ENCODE measurements at regions not wholly inside any gene's neighbourhood (a gene's known extent, or its start where the extent isn't known, plus 50 kb on each side); places are given as distances from the start of the nearest gene placed in this dataset.
A peak's percentile ranks its signal among the peaks of the same experiment; 100 is the strongest.

DNA sequence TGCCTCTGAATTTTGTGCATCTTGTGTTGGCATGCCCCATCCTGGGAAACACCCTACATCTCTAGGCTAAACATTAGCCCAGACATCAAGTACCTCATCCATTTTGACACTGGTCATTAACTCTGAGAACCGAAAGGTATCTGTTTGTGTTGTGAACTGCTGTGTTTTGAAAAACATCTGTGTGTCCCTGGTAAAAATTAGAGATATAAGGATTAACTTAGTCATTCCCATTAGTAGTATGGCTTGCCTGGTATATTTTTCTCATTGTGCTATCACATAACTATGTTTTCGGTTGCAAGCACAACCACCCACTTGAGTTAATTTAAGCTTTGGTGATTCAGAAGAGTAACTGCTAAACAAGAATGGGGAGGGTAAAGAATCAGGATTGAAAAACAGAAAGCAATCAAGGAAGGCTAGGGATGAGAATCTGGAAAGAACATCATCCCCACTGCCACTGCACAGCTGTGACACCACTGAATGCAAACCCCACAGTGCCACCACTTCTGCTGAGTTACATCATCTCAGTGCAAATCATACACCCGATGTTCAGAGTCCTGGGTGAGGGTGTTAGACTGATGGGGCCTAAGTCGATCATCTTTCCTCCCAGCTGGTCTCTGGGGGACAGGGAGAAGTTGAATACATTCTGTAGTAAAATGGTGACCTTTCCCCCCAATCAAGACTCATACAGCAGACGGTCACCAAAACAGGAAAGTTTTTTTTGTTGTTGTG lies 234.0 kb downstream of the EPHA4 start:
- in situ Hi-C loops (cut with HindIII; ENCODE audit: low pct_unique_long_range_greater_than_20kb, low sequenced_read_pairs) = no loop called here
- DNase-seq (ENCODE audit: low read depth) = peak; percentile 70

DNA sequence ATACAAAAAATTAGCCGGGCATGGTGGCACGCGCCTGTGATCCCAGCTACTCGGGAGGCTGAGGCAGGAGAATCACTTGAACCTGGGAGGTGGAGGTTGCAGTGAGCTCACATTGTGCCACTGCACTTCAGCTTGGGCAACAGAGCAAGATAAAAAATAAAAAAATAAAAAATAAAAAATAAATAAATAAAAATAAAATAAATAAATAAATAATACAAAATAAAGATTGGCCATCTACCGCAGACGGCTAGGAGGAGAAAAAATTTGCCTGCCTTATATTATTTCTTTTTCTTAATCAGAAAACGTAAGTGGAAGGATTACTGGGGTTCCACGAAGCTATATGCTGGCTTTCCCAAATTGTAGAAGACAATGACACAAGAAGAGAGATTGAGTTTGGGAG lies 229.7 kb downstream of the EPHA4 start:
- no peak for DNase-seq (ENCODE audit: low read depth)
- in situ Hi-C loops (cut with HindIII; ENCODE audit: low pct_unique_long_range_greater_than_20kb, low sequenced_read_pairs) = no loop called here

DNA sequence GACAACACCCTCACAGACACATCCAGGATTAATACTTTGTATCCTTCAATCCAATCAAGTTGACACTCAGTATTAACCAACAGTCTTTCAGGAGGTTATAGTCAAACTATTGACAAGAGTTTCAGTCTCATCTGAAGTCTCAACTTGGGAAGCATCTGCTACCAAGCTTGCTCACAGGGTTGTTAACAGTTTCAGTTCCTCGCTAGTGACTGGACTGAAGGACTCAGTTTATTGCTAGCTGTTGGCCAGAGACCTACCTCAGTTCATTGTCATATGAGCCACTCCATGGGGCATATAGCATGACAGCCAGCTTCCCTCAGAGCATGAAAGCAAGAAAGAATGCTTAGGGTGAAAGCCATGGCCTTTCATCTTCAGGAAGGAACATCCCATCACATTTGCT lies 228.6 kb downstream of the EPHA4 start:
- DNase-seq (ENCODE audit: low read depth) = no peak
- in situ Hi-C loops (cut with HindIII; ENCODE audit: low pct_unique_long_range_greater_than_20kb, low sequenced_read_pairs) = no loop called here

DNA sequence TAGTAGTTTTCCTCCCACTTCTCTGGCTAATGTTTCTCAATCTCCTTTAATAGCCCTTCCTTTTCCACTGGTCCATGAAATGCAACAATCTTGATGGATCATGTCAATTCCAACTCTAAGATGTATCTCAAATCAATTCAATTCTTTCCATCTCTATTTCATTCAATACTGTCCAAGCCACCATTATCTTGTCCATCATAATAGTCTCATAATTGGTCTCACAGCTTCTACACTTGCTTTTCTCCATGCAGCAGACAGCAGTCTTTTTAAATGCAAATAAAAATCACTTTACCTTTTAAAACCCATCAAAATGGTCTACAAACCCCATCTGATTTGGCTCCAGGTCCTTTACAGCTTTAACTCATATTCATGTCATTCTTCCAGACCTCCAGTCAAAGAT lies 226.6 kb downstream of the EPHA4 start:
- in situ Hi-C loops (cut with HindIII; ENCODE audit: low pct_unique_long_range_greater_than_20kb, low sequenced_read_pairs) = no loop called here
- no peak for DNase-seq (ENCODE audit: low read depth)

DNA sequence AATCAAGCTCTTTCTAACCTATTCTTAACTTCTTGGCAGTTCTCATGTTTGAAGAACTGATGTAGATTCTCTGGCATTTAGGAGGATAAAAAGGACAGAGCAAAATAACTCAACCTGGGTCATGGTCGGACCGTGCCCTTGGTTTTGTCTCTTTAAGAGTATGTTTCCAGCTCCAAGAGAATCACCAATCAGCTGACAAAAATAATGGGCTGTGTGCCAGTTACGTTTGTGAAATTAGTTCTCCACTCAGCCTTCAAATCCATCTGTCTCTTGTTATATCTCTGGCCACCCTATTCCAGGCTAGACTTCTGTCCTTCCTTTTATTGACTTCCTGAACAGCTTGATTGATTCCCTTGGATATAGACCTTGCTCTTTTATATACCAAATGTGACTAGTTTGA lies 225.7 kb downstream of the EPHA4 start:
- in situ Hi-C loops (cut with HindIII; ENCODE audit: low pct_unique_long_range_greater_than_20kb, low sequenced_read_pairs) = no loop called here
- DNase-seq (ENCODE audit: low read depth) = no peak

DNA sequence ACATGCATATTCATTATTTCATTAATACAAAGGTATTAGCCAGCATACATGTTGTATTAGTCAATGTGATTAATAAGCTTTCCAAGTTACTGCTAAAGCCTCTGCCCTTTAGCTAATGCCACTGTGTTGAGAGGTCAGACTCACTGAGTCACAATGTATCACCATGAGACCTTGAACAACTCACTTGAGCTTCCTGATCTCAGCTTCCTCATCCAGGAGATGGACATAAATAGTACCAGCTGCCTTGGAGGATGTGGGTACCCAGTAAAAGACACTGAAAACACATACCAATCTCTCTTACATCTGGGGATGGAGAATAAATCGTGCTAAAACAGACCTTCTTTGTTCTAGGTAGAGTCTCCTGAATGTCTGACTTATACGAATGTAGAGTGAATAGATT lies 224.6 kb downstream of the EPHA4 start:
- DNase-seq (ENCODE audit: low read depth) = no peak
- in situ Hi-C loops (cut with HindIII; ENCODE audit: low pct_unique_long_range_greater_than_20kb, low sequenced_read_pairs) = no loop called here

DNA sequence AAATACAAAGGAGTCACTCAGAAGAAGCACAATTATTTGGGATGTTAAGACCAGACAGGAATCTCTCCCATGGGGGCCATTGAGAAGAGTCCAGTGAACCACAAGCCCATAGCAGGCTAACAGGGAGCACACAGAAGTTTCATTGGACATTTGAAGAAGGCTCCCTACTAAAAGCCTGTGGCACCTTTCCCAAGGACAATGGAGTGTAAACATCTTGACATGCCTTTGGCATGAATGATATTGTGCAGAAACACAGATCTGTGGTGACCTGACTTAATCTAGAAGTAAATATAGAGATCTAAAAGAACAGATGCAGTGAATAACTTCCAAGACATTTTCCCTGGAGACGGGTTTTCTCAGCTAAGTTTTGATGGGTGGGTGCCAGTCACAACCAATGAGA lies 221.5 kb downstream of the EPHA4 start:
- no peak for DNase-seq (ENCODE audit: low read depth)
- in situ Hi-C loops (cut with HindIII; ENCODE audit: low pct_unique_long_range_greater_than_20kb, low sequenced_read_pairs) = no loop called here

DNA sequence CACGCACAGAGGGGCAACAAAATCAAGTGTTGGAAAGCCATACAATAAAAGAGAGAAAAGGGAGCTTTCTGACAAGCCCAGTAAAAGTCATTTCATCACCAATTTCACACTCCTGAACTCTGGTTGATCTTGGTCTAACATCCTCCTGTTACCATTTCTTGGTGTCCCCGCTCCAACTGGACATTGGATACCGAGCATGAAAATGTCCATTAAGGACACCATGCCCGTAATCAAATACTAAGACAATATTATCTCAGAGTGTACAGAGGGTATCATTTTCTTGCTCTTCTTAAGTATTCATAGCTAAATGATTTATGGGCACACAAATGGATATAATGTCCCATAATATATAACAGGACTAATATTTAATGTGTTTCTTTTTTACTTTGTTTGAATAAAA lies 218.9 kb downstream of the EPHA4 start:
- in situ Hi-C loops (cut with HindIII; ENCODE audit: low pct_unique_long_range_greater_than_20kb, low sequenced_read_pairs) = no loop called here
- no peak for DNase-seq (ENCODE audit: low read depth)

DNA sequence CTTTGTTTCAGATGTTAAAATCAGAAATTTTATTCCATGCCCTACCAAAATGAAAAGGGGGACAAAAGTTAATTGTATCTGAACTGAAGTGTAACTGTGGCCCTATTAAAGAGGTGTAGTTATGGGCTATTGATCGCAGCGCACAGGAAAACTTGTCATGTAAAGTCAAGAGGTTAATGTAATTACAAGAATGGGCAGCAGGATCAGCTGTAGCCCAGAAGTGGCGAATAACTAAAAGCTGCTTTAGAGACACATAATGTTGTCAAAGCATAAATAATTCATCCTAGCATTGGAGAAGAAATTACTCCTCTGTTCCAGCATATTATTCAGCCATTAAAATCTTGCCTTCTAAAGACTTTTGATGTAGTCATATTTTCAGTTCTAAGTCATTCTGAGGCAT lies 211.8 kb downstream of the EPHA4 start:
- in situ Hi-C loops (cut with HindIII; ENCODE audit: low pct_unique_long_range_greater_than_20kb, low sequenced_read_pairs) = no loop called here
- no peak for DNase-seq (ENCODE audit: low read depth)

DNA sequence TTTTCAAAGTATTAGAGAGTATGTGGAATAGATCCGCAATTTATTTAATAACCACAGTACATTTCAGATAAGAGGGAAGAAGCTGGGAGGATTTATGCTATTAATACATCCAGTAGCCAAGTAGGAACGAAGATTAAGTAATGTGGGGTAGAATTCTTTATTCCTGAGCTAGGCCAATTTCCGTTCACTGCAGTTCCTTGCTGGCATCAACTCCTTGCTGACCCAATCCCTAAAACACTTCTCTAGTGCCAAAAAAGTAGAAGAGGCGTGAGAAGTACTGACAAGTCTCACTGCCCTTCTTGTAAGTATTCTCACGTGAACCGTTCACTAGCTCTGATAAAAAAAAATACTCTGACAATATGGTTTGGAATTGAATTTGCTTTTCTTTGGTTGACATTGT lies 211.4 kb downstream of the EPHA4 start:
- in situ Hi-C loops (cut with HindIII; ENCODE audit: low pct_unique_long_range_greater_than_20kb, low sequenced_read_pairs) = no loop called here

DNA sequence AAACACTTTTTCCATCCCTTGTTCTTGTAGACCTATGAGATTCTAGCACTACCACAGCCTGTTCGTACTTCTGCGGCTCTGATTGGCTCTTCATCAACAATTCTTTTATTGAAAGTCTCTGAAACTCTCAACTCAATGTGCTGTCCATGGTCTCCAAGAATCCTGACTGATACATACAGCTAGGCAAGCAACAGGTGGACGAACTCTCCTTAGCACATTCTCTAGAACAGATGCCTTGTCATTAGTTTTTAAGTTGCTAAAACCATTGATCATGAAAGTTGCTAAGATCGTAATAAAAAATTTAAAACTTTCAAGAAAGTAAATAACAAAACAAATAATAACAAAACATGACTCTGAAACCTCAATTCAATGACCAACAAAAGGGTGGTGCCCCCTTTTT lies 210.5 kb downstream of the EPHA4 start:
- DNase-seq (ENCODE audit: low read depth) = no peak
- in situ Hi-C loops (cut with HindIII; ENCODE audit: low pct_unique_long_range_greater_than_20kb, low sequenced_read_pairs) = no loop called here

More for the DNA sequence above, 211.4 kb downstream of the EPHA4 start:
- no peak for DNase-seq (ENCODE audit: low read depth)

DNA sequence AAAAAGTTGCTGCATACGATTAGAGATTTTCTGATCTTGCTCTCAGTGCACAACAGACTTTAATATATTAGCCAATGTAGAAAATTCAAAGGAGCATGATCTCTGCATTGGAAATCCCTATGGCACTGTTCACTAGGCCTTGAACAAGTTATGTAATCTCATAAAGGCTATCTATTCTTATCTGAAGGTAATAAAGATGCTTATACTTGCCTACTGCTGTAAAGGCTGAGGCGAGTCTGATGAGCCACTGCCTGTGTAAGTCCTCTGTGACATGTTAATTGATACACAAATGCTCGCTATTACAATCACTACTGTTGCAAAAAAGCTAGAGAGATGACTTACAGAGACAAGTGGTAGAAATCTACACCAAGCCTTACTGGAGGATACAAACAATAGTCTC lies 207.4 kb downstream of the EPHA4 start:
- in situ Hi-C loops (cut with HindIII; ENCODE audit: low pct_unique_long_range_greater_than_20kb, low sequenced_read_pairs) = no loop called here
- no peak for DNase-seq (ENCODE audit: low read depth)
